ENCODE measurements at regions not wholly inside any gene's neighbourhood (a gene's known extent, or its start where the extent isn't known, plus 50 kb on each side); places are given as distances from the start of the nearest gene placed in this dataset.

- Histone ChIP-seq H4K20me1 (ENCODE audit: insufficient read depth, low read length) (no peaks in the 10 kb centered on the region), H3K36me3 (replicated peaks in 1 of 2; ENCODE audit: control insufficient read depth in 1 of 2, insufficient read depth in 2 of 2, low read length in 2 of 2) (no peaks in the 10 kb centered on the region), H3K9ac (ENCODE audit: insufficient read depth, low read depth, low read length) (no peak overlapping the region), H3K27ac (ENCODE audit: extremely low read length, insufficient read depth, low read length) (no peak overlapping the region), H3K9me3 (ENCODE audit: low read length) (peaks cover 85% of the 10 kb centered on the region), H2AFZ (ENCODE audit: low read length) (no peak overlapping the region), H3K4me3 (replicated peaks in 1 of 3; ENCODE audit: insufficient read depth in 1 of 3, low read depth in 2 of 3, low read length in 3 of 3) (no peak overlapping the region), H3K4me1 (ENCODE audit: insufficient read depth, low read length) (no peaks in the 10 kb centered on the region), H3K27me3 (ENCODE audit: control insufficient read depth in 1 of 2, insufficient read depth in 2 of 2, low read length in 2 of 2) (no peaks in the 10 kb centered on the region), H3K4me2 (ENCODE audit: low read depth, low read length) (no peak overlapping the region), H3K79me2 (ENCODE audit: insufficient read depth, low read length) (no peaks in the 10 kb centered on the region)
- FAIRE-seq (no peak), DNase-seq (ENCODE audit: low spot score) (no peak), ATAC-seq (no peak)
- intact Hi-C loops (cut with micrococcal nuclease; ENCODE audit: unreplicated experiment) = no loop called here
- ChIA-PET POLR2A (no interaction called here), CTCF (ENCODE audit: low intra/inter-chr PET ratio, low total read pairs) (no interaction called here)
- TF ChIP-seq USF2 (IDR thresholded peaks at IDR 0.05; ENCODE audit: low read depth, low read length) (peak; percentile 43), USF2 (CRISPR knock-in tag; IDR thresholded peaks at IDR 0.05; ENCODE audit: borderline replicate concordance) (no peak), HNRNPUL1 (IDR thresholded peaks at IDR 0.05; ENCODE audit: low read depth, low read length) (no peak), TFE3 (CRISPR knock-in tag; IDR thresholded peaks at IDR 0.05) (no peak), MNT (IDR thresholded peaks at IDR 0.05) (peak; percentile 56)
- no TSS peak for BruUV-seq (replicated peaks)
- under 1% methylated on average over 9 of the region's 9 CpGs for WGBS (ENCODE audit: low lambda C conversion rate)
- in situ Hi-C loops (cut with HindIII; ENCODE audit: extremely low pct_ligation_motif_present, low pct_unique_long_range_greater_than_20kb) = no loop called here
Measured at GRCh38 chr2:4530231-4530630, 826.9 kb downstream of the DCDC2C start.
